Femur (tissue), 1 donor: ENCODE measurements at regions not wholly inside any gene's neighbourhood (a gene's known extent, or its start where the extent isn't known, plus 50 kb on each side); places are given as distances from the start of the nearest gene placed in this dataset.

Source experiments
- DNase-seq: peaks from one replicate; pipeline ENCODE4 v3.0.0-alpha.2; 2017

- DNase-seq: no peak
These were observed 195.1 kb downstream of the PHETA1 start for GRCh38 chr12:111173836-111174235.

GRCh38 chr12:111173391-111173790 lies 195.5 kb downstream of the PHETA1 start:
- DNase-seq: no peak

- DNase-seq: no peak
These were observed 196.1 kb downstream of the PHETA1 start for GRCh38 chr12:111172786-111173185.

- DNase-seq: no peak
These were observed 197.1 kb downstream of the PHETA1 start for GRCh38 chr12:111171832-111172231.

GRCh38 chr12:111171345-111171744 lies 197.6 kb downstream of the PHETA1 start:
- DNase-seq: no peak

- no peak for DNase-seq
These were observed 198.4 kb downstream of the PHETA1 start for GRCh38 chr12:111170543-111170942.

GRCh38 chr12:111169456-111169855 lies 199.4 kb downstream of the PHETA1 start:
- no peak for DNase-seq

GRCh38 chr12:111169032-111169431 lies 199.9 kb downstream of the PHETA1 start:
- no peak for DNase-seq

- no peak for DNase-seq
These were observed 200.6 kb downstream of the PHETA1 start for GRCh38 chr12:111168009-111168900.

- peak; percentile 54 for DNase-seq
These were observed 201.9 kb downstream of the PHETA1 start for GRCh38 chr12:111166779-111167540.

GRCh38 chr12:111164833-111165525 lies 203.9 kb downstream of the PHETA1 start:
- no peak for DNase-seq

GRCh38 chr12:111163422-111163821 lies 205.5 kb downstream of the PHETA1 start:
- DNase-seq: no peak

GRCh38 chr12:111161898-111162297 lies 207.0 kb downstream of the PHETA1 start:
- no peak for DNase-seq

GRCh38 chr12:111160350-111161241 lies 208.3 kb downstream of the PHETA1 start:
- DNase-seq: no peak

- no peak for DNase-seq
These were observed 209.9 kb downstream of the PHETA1 start for GRCh38 chr12:111158992-111159391.

GRCh38 chr12:111157486-111157885 lies 211.4 kb downstream of the PHETA1 start:
- DNase-seq: no peak

- no peak for DNase-seq
These were observed 212.6 kb downstream of the PHETA1 start for GRCh38 chr12:111156304-111156703.

GRCh38 chr12:111155521-111155920 lies 213.4 kb downstream of the PHETA1 start:
- no peak for DNase-seq

GRCh38 chr12:111155020-111155419 lies 213.9 kb downstream of the PHETA1 start:
- no peak for DNase-seq

GRCh38 chr12:111154147-111154834 lies 214.6 kb downstream of the PHETA1 start:
- DNase-seq: no peak

GRCh38 chr12:111152561-111152960 lies 216.3 kb downstream of the PHETA1 start:
- no peak for DNase-seq
